ENCODE measurements at regions not wholly inside any gene's neighbourhood (a gene's known extent, or its start where the extent isn't known, plus 50 kb on each side); places are given as distances from the start of the nearest gene placed in this dataset.
"Not testable (repeated sequence)": the region's sequence is repeated elsewhere in the genome, so short reads cannot be mapped to it uniquely, and the experiment has no call there.

GRCh38 chr20:54350415-54350814 lies 125.0 kb upstream of the DOK5 start:
- Mint-ChIP-seq H3K27ac (peak overlapping the region; percentile 39), H3K36me3 (ENCODE audit: low read depth) (no peaks in the 10 kb centered on the region), H3K9me3 (no peaks in the 10 kb centered on the region), H3K4me1 (ENCODE audit: low read depth) (peaks cover 32% of the 10 kb centered on the region), H3K27me3 (ENCODE audit: low read depth) (peaks cover 17% of the 10 kb centered on the region), H3K4me3 (no peak overlapping the region)
- intact Hi-C loops (cut with micrococcal nuclease) = loop anchor here (2.0 kb wide), 1 partner anchor 26 kb away; no protein-coding TSS in a partner anchor
- peak; percentile 36 for DNase-seq
- CTCF ChIA-PET = no interaction called here

- H3K4me3 Mint-ChIP-seq = no peak overlapping the region
- H3K27me3 Mint-ChIP-seq (ENCODE audit: low read depth) = peaks cover 20% of the 10 kb centered on the region
- CTCF ChIA-PET = interaction anchor here (0.6 to 0.8 kb wide), 2 partner anchors 10 to 104 kb away, joined by 3 read pairs; no protein-coding TSS in a partner anchor
- H3K27ac Mint-ChIP-seq = peak overlapping the region; percentile 53
- intact Hi-C loops (cut with micrococcal nuclease) = loop anchor here (2.0 kb wide), 2 partner anchors 27 to 67 kb away; no protein-coding TSS in a partner anchor
- no peaks in the 10 kb centered on the region for H3K9me3 Mint-ChIP-seq
- no peaks in the 10 kb centered on the region for H3K36me3 Mint-ChIP-seq (ENCODE audit: low read depth)
- DNase-seq = peak; percentile 7
- peaks cover 24% of the 10 kb centered on the region for H3K4me1 Mint-ChIP-seq (ENCODE audit: low read depth)
Measured at GRCh38 chr20:54351371-54352136, 123.8 kb upstream of the DOK5 start.

- H3K27ac Mint-ChIP-seq; CTCF ChIA-PET; H3K4me3 Mint-ChIP-seq; H3K36me3 Mint-ChIP-seq (ENCODE audit: low read depth); DNase-seq; H3K9me3 Mint-ChIP-seq: not testable (repeated sequence)
- intact Hi-C loops (cut with micrococcal nuclease) = loop anchor here (2.0 kb wide), 1 partner anchor 68 kb away; no protein-coding TSS in a partner anchor
- Mint-ChIP-seq H3K27me3 (ENCODE audit: low read depth) (peaks cover 20% of the 10 kb centered on the region), H3K4me1 (ENCODE audit: low read depth) (peaks cover 23% of the 10 kb centered on the region)
Measured at GRCh38 chr20:54352541-54352940, 122.9 kb upstream of the DOK5 start.

- H3K4me3 Mint-ChIP-seq = no peak overlapping the region
- CTCF ChIA-PET = no interaction called here
- H3K9me3 Mint-ChIP-seq = no peaks in the 10 kb centered on the region
- intact Hi-C loops (cut with micrococcal nuclease) = loop anchor here (2.0 kb wide), 1 partner anchor 68 kb away; no protein-coding TSS in a partner anchor
- H3K27me3 Mint-ChIP-seq (ENCODE audit: low read depth) = peaks cover 20% of the 10 kb centered on the region
- H3K4me1 Mint-ChIP-seq (ENCODE audit: low read depth) = peaks cover 23% of the 10 kb centered on the region
- H3K36me3 Mint-ChIP-seq (ENCODE audit: low read depth) = no peaks in the 10 kb centered on the region
- H3K27ac Mint-ChIP-seq = no peak overlapping the region
- DNase-seq = no peak
Measured at GRCh38 chr20:54353292-54353691, 122.1 kb upstream of the DOK5 start.

- no peaks in the 10 kb centered on the region for H3K9me3 Mint-ChIP-seq
- DNase-seq = no peak
- H3K4me1 Mint-ChIP-seq (ENCODE audit: low read depth) = peaks cover 16% of the 10 kb centered on the region
- H3K4me3 Mint-ChIP-seq = no peak overlapping the region
- H3K27ac Mint-ChIP-seq = no peak overlapping the region
- no peaks in the 10 kb centered on the region for H3K36me3 Mint-ChIP-seq (ENCODE audit: low read depth)
- intact Hi-C loops (cut with micrococcal nuclease) = no loop called here
- CTCF ChIA-PET = no interaction called here
- peaks cover 16% of the 10 kb centered on the region for H3K27me3 Mint-ChIP-seq (ENCODE audit: low read depth)
Measured at GRCh38 chr20:54355631-54356280, 119.6 kb upstream of the DOK5 start.

- Mint-ChIP-seq H3K27ac (no peak overlapping the region), H3K27me3 (ENCODE audit: low read depth) (peaks cover 14% of the 10 kb centered on the region), H3K36me3 (ENCODE audit: low read depth) (no peaks in the 10 kb centered on the region), H3K4me3 (no peak overlapping the region), H3K4me1 (ENCODE audit: low read depth) (peaks cover 11% of the 10 kb centered on the region), H3K9me3 (no peaks in the 10 kb centered on the region)
- intact Hi-C loops (cut with micrococcal nuclease) = no loop called here
- DNase-seq = no peak
- CTCF ChIA-PET = no interaction called here
Measured at GRCh38 chr20:54356801-54357200, 118.6 kb upstream of the DOK5 start.

GRCh38 chr20:54361475-54361874 lies 113.9 kb upstream of the DOK5 start:
- no peaks in the 10 kb centered on the region for H3K9me3 Mint-ChIP-seq
- no peak overlapping the region for H3K27ac Mint-ChIP-seq
- peaks cover 4% of the 10 kb centered on the region for H3K27me3 Mint-ChIP-seq (ENCODE audit: low read depth)
- intact Hi-C loops (cut with micrococcal nuclease) = no loop called here
- no peak overlapping the region for H3K4me3 Mint-ChIP-seq
- peaks cover 13% of the 10 kb centered on the region for H3K4me1 Mint-ChIP-seq (ENCODE audit: low read depth)
- no peaks in the 10 kb centered on the region for H3K36me3 Mint-ChIP-seq (ENCODE audit: low read depth)
- DNase-seq = no peak
- CTCF ChIA-PET = interaction anchor here (0.8 kb wide), 1 partner anchor 10 kb away, joined by 3 read pairs; no protein-coding TSS in a partner anchor

GRCh38 chr20:54362283-54362682 lies 113.1 kb upstream of the DOK5 start:
- no peaks in the 10 kb centered on the region for H3K36me3 Mint-ChIP-seq (ENCODE audit: low read depth)
- intact Hi-C loops (cut with micrococcal nuclease) = no loop called here
- CTCF ChIA-PET = interaction anchor here (0.8 kb wide), 1 partner anchor 10 kb away, joined by 3 read pairs; no protein-coding TSS in a partner anchor
- DNase-seq = no peak
- H3K4me1 Mint-ChIP-seq (ENCODE audit: low read depth) = peaks cover 13% of the 10 kb centered on the region
- peaks cover 8% of the 10 kb centered on the region for H3K27me3 Mint-ChIP-seq (ENCODE audit: low read depth)
- no peaks in the 10 kb centered on the region for H3K9me3 Mint-ChIP-seq
- H3K4me3 Mint-ChIP-seq = no peak overlapping the region
- H3K27ac Mint-ChIP-seq = no peak overlapping the region

GRCh38 chr20:54364365-54364764 lies 111.0 kb upstream of the DOK5 start:
- Mint-ChIP-seq H3K4me1 (ENCODE audit: low read depth) (peaks cover 13% of the 10 kb centered on the region), H3K4me3 (no peak overlapping the region), H3K27me3 (ENCODE audit: low read depth) (peaks cover 14% of the 10 kb centered on the region), H3K27ac (no peak overlapping the region), H3K9me3 (no peaks in the 10 kb centered on the region), H3K36me3 (ENCODE audit: low read depth) (no peaks in the 10 kb centered on the region)
- no peak for DNase-seq
- CTCF ChIA-PET = no interaction called here
- intact Hi-C loops (cut with micrococcal nuclease) = no loop called here

GRCh38 chr20:54364919-54365318 lies 110.5 kb upstream of the DOK5 start:
- Mint-ChIP-seq H3K27ac (no peak overlapping the region), H3K27me3 (ENCODE audit: low read depth) (peaks cover 17% of the 10 kb centered on the region), H3K4me3 (no peak overlapping the region), H3K4me1 (ENCODE audit: low read depth) (peaks cover 13% of the 10 kb centered on the region), H3K36me3 (ENCODE audit: low read depth) (no peaks in the 10 kb centered on the region), H3K9me3 (no peaks in the 10 kb centered on the region)
- no peak for DNase-seq
- intact Hi-C loops (cut with micrococcal nuclease) = no loop called here
- CTCF ChIA-PET = no interaction called here

GRCh38 chr20:54366669-54367344 lies 108.6 kb upstream of the DOK5 start:
- no peaks in the 10 kb centered on the region for H3K9me3 Mint-ChIP-seq
- intact Hi-C loops (cut with micrococcal nuclease) = no loop called here
- peaks cover 13% of the 10 kb centered on the region for H3K4me1 Mint-ChIP-seq (ENCODE audit: low read depth)
- no peak for DNase-seq
- no peak overlapping the region for H3K27ac Mint-ChIP-seq
- H3K27me3 Mint-ChIP-seq (ENCODE audit: low read depth) = peaks cover 19% of the 10 kb centered on the region
- no peaks in the 10 kb centered on the region for H3K36me3 Mint-ChIP-seq (ENCODE audit: low read depth)
- CTCF ChIA-PET = no interaction called here
- H3K4me3 Mint-ChIP-seq = no peak overlapping the region

- no peaks in the 10 kb centered on the region for H3K36me3 Mint-ChIP-seq (ENCODE audit: low read depth)
- H3K27ac Mint-ChIP-seq = no peak overlapping the region
- no peak for DNase-seq
- CTCF ChIA-PET = interaction anchor here (0.8 kb wide), 1 partner anchor 169 kb away, joined by 3 read pairs; no protein-coding TSS in a partner anchor
- H3K27me3 Mint-ChIP-seq (ENCODE audit: low read depth) = peaks cover 23% of the 10 kb centered on the region
- H3K4me1 Mint-ChIP-seq (ENCODE audit: low read depth) = peaks cover 13% of the 10 kb centered on the region
- H3K9me3 Mint-ChIP-seq = no peaks in the 10 kb centered on the region
- intact Hi-C loops (cut with micrococcal nuclease) = no loop called here
- no peak overlapping the region for H3K4me3 Mint-ChIP-seq
Measured at GRCh38 chr20:54368570-54368969, 106.8 kb upstream of the DOK5 start.
